Hematopoietic multipotent progenitor cell treated with erythropoietin and hydrocortisone succinate and interleukin-3 and kit ligand, for 17 days (in vitro differentiated cells): ENCODE measurements at regions not wholly inside any gene's neighbourhood (a gene's known extent, or its start where the extent isn't known, plus 50 kb on each side); places are given as distances from the start of the nearest gene placed in this dataset.
"Not testable (repeated sequence)": the region's sequence is repeated elsewhere in the genome, so short reads cannot be mapped to it uniquely, and the experiment has no call there.

Experiments
- DNase-seq: peaks from one replicate; pipeline ENCODE4 v3.0.0-alpha.2; 2015; ENCODE audit warnings: low spot score

DNA sequence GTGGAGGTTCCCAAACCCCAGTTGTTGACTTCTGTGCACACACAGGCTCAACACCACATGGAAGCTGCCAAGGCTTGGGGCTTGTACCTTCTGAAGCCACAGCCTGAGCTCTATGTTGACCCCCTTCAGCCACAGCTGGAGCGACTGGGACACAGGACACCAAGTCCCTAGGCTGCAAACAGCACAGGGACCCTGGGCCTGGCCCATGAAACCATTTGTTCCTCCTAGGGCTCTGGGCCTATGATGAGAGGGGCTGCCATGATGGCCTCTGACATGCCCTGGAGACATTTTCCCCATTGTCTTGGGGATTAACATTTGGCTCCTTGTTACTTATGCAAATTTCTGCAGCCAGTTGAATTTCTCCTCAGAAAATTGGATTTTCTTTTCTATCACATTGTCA, 449.6 kb upstream of the ZEB2 start:
- not testable (repeated sequence) for DNase-seq

DNA sequence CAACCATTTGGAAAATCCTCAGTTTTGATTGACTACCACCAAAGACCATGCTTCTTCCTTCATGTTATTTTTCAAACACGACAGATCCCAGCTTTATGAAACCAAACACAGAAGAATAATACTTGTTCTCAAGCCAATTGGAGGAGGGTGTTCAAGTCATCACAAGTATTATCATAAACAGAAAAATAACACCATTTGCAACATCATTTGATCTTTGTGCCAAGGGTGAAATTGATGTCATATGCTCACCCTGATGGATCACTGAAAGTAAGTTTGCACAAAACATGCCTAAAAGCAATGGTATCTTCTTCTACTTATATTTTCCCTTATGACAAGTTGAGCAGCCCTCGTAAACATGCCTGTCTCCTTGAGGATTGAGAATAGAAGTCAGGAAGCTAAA, 448.0 kb upstream of the ZEB2 start:
- no peak for DNase-seq

DNA sequence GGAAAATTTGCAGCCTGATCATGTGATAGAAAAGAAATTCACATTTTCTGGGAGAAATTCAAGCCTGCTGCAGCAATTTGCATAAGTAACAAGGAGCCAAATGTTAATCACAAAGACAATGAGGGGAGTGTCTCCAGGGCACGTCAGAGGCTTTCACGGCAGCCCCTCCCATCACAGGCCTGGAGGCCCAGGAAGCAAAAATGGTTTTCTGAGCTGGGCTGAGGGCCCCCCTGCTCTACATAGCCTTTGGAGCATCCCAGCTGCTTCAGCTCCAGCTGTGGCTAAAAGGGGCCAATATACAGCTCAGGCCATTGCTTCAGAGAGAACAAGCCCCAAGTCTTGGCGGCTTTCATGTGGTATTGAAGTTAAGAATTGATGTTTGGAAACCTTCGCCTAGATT, 445.3 kb upstream of the ZEB2 start:
- no peak for DNase-seq

DNA sequence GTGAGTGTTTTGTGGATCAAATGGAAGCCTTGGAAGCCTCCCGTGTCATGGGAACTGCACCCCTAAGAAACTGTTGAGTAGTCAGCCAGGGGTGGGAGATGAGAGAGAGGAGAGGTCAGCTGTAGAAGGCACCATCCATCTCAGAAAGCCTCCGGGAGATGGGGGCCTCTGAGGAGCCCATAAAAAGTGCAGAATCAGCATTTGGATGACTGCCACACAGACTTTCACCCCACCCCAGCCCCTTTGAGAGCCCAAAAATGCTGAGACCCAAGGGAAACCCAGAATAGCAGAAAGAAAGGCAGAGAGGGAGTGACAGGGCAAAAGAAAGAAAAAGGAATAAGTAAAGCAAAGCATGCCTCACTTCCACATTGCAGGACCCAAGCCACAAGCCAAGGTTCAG, 443.1 kb upstream of the ZEB2 start:
- DNase-seq = no peak

DNA sequence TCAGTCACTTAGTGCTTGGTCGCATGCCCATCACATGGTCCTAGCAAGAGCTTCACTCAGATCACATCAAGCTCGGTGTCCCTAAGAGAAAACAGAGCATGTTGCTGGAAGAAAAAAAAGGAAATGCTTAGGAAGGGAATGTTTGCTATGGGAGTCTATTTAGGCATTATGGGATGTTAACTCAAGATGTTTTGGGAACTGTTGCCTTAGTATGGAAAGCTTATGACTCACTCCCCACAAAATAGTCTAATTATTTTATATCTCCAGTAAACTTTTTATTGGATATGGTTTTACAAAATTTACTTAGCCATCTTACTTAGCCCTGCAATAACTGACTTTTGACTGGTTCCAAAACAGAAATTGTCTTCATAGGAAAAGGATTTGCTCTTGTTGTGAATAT, 439.5 kb upstream of the ZEB2 start:
- DNase-seq = no peak

DNA sequence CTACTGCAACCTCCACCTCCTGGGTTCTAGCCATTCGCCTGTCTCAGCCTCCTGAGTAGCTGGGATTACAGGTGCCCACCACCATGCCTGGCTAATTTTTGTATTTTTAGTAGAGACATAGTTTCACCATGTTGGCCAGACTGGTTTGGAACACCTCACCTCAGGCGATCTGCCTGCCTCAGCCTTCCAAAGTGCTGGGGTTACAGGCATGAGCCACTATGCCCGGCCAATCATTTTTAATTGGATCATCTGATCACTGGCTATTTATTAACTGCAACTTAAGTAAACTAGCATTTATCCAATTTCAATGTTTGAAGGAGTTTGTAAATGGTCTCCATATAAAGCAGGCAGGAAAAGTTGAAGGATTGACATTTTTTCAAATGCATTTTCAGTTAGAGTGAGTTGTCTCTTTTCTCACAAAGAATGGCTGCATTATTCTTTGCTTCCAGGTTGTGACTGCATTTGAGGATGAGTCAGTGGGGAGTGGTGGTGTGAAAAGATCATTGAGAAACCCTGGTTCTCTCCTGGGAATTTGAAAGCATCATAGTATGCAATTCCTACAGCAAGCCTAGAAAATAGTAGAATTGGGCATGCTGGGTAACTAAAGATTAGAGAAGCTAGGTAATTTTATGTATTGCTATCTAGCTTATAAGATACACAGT, 431.1 kb upstream of the ZEB2 start:
- no peak for DNase-seq

- no peak for DNase-seq
Measured at GRCh38 chr2:144948205-144948855, 428.4 kb upstream of the ZEB2 start.

- no peak for DNase-seq
Measured at GRCh38 chr2:144947709-144948037, 427.8 kb upstream of the ZEB2 start.

DNA sequence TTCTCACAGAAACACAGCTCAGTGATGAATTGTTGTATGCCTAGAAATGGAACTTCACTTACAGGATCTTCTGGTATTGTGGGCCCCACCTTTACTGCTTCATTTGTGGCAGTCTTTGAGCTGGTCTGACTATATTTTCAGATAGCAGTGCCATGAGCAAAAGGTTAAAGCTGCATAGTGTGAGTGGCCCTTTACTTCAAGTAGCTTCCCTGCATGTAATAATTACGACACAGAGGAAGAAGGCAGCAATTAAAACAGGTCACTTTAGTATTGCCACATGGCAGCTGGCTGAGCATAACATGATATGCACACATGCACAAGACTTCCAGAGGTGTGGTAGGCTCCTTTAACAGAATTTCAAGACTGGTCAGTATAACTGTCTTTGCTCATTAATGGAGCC, 426.3 kb upstream of the ZEB2 start:
- no peak for DNase-seq

- DNase-seq = no peak
Measured at GRCh38 chr2:144944546-144945220, 424.8 kb upstream of the ZEB2 start.

DNA sequence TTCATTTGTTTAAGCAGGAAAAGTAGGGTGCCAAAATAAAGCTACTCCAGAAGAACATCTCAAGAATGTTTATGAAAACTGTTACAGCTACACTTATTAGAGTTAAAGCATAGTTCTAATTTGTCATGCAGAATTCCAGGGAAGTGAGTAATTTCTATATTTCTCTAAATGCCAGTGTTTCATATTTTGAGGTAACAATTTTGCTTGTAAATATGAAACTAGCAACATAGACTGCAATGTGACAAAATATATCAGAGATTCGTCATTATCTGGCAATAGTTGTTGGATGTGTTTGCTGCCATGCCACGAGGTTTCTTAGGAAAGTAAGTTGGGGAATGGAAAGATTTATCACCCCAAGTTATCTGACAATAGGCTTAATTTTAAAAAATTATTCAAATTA, 424.1 kb upstream of the ZEB2 start:
- DNase-seq = no peak

DNA sequence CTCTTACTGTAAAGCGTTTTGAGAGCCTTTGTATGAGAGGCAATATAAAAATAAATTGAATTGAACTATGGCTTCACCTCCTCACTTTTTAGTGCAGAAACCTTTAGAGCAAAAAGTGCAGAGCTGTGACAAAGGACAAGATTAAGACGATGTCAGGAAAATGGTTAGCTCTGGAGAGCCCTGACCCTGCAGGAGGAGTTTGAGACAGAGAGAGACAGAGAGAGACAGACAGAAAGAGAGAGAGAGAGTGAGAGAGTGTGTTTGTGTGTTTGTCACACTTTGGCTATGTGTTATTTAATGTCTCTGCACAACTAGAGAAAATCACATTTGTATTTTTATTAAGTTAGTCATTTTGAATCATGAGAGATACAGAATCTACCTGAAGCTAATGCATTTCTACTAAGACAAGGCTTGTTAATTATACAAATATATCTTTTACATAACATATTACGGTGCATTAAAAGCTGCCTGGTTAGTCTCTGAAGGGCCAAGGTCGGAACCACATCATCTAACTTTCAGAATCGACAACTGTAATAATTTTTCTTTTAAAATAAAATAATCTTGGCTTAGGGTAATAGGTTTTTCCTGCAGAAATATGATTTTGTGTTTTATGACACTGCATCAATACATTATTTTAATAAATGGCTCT, 423.5 kb upstream of the ZEB2 start:
- DNase-seq = no peak

DNA sequence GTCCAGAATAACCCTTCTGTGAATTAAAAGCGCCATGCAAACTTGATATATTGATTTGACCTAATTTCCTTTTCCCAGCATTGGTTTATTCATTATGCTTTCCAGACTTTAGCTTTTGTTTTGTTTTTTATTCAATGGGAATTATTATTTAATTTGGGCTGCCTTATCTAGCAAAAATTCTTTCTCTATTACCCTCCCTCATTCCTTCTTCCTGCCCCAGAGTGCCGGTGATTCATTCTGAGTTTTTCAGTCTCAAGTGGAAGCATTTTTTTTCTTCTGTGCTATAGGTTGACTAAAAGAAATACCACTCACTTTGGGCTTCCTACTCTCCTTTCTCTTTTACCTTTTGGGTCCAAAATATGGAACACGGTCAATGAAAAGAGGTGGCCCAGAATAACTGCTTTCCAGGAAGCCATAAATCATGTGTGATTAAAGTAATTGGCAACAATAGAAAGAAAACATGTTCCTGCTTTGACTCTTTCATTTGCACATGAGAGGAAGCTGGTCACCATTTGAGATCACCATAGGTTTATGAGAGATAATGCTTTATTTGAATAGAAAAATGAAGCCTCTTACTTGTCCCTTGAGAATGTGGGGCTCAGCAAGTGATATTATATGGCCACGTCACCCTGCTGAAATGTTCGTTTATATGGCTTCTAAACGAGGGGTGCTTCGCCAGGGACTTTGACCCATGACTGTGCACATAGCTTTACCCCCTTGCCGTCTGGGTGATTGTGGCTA, 422.8 kb upstream of the ZEB2 start:
- DNase-seq = no peak

DNA sequence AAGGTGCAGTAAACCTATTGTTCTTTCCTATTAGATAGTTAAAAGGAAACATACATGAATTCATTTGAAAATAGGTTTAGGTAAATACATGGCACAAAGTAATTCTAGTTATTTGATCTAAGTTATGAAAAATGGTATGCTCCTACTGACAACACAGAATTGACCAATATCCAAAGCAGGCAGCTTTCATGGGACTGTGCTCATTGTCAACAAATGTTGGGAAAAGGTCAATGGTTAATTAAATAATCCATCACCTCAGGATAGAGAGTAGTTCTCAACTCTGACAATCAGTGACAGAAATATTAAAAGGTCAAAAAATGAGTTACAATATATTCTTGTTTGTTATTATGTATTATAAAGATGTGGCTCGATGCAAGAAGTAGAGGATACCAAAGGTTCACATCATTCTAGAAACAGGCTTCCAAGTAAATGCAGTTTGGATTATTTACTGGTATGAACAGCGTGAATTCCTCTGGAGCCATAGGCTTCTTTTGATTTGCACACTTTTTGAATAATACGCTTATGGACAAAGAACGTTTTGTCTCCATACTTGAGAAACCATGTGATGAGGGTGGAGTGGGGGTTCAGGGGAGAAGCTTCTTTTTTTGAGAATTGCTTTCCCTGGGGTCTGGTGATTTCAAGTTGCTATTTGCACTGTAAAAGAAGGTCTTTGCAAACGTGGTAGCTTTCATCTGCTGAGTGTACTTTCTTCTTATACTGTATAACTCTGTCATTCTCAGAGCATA, 422.0 kb upstream of the ZEB2 start:
- DNase-seq = no peak

DNA sequence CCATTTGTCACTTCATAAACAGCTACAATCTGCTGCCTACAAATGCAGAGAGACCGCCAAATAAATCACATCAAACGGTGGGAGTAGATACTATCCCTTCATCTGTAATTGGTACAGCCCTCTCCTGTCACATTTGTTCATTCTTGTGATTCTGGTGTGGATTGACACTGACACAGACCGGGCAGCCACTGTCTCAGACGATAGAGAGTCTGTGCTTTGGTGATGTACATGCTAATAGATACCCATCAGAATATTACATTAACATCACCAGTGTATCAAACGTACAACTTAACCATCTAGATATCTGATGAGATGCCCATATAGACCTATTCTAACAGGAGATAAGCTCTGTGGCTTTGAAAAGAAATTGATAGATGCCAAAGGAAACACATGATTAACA, 419.7 kb upstream of the ZEB2 start:
- no peak for DNase-seq

GRCh38 chr2:144937910-144938709, 418.2 kb upstream of the ZEB2 start:
- no peak for DNase-seq

DNA sequence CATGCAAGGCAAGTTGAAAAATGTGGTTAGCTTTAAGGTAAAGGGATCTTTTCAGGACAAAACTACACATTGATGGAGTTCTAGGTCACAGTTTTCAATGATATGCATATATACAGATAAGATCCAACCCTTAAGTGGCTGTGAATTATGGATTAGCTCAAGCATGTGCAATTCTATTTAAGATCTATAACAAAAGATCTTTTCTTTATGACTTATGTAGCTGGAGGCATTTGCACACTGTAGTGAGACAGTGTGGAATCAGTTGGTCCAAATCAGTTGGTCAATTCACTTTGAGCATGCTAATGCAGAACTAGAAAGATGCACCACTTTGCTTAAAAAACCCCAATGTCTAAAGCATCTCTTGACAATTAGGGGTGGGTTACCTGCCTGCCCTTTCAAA, 417.1 kb upstream of the ZEB2 start:
- DNase-seq = no peak

- DNase-seq = no peak
Measured at GRCh38 chr2:144936442-144936841, 416.5 kb upstream of the ZEB2 start.

GRCh38 chr2:144935736-144936135, 415.8 kb upstream of the ZEB2 start:
- DNase-seq = no peak

GRCh38 chr2:144935191-144935590, 415.3 kb upstream of the ZEB2 start:
- no peak for DNase-seq

- no peak for DNase-seq
Measured at GRCh38 chr2:144931960-144932359, 412.0 kb upstream of the ZEB2 start.
